IPS DF 4.7 (cell line): ENCODE measurements at regions not wholly inside any gene's neighbourhood (a gene's known extent, or its start where the extent isn't known, plus 50 kb on each side); places are given as distances from the start of the nearest gene placed in this dataset.

Experiments
- DNase-seq: peaks from one replicate; pipeline ENCODE4 v3.0.0-alpha.2; 2013; ENCODE audit warnings: low spot score; ENCODE audit errors: extremely low read depth

DNA sequence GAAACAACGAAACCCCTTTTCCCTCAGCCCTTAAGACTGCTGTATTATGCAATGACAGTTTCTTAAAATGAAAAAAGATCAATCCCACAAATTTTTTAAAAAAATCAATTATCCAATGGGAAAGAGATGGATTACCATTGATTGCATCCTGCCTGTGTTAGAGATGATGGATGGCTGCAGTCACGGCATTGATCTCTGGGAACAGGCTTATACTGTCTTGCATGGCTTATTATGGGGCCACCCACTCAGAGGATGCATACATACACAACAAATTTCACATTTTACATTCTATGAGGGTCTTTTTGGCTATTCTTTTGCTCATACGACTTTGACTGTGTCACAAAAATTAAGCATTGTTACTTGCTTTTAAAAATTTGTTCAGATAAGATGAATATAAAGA lies 724.3 kb downstream of the HDGFL1 start:
- no peak for DNase-seq

DNA sequence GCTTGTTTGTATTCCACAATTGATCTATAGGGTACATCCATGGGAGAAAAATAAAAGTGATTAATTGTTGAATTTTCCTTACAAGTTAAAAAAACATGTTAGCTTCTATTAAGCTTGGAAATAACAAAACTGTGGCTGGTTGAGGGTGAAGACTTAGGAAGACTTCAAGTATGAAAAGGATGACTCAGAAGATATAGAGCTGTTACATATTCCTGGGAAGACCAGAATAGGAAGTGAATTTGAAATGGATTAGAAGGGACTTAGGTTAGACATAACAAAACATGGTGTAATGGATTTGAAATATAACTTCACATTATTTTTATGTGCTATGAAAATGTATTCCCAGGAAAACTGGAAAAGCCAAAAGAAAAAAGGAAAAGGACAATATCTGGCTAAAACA lies 732.2 kb downstream of the HDGFL1 start:
- DNase-seq = no peak

DNA sequence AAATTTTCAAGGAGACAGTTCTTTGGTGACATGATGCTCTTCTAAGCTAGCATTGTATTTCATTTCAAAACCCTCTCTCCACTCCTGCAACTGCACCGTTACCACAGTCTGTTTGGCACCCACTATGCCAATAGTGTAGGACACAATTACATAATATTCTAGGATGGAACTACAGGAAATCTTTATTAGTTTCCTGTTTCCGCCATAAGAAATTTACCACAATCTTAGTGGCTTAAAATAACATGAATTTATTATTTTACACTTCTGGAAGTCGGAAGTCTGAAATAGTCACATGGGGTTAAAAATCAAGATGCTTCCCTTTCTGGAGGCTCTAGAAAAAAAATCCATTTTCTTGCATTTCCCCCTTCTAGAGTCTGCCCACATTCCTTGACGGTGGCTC lies 733.1 kb downstream of the HDGFL1 start:
- DNase-seq = no peak

DNA sequence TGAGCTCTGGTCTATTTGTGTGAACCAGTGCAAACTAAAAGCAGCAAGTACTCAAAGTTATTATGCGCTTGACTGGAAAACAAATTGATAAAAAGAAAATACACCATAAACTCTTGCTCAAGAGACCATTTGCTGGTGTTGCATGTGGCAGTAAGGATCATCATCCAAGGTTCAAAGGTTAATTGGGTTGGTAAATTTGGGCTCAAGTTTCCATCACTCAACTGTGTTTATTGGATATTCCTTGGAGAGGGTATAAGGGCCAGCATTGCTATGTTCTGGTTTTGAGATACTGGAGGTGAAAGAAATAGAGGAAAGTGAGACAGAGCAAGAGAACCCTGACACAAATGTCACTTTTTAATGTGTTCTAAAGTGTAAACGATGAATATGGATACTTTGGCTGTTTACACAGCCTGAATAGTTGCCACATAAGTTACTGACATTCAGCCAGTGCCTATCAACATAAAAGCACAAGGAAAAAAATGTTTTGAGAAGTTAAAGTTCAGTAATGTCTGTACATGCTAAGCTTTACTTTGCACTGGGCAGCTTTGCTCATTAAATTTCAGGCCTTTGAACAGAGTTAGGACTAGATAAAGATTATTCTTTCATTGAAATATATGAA lies 736.1 kb downstream of the HDGFL1 start:
- no peak for DNase-seq

DNA sequence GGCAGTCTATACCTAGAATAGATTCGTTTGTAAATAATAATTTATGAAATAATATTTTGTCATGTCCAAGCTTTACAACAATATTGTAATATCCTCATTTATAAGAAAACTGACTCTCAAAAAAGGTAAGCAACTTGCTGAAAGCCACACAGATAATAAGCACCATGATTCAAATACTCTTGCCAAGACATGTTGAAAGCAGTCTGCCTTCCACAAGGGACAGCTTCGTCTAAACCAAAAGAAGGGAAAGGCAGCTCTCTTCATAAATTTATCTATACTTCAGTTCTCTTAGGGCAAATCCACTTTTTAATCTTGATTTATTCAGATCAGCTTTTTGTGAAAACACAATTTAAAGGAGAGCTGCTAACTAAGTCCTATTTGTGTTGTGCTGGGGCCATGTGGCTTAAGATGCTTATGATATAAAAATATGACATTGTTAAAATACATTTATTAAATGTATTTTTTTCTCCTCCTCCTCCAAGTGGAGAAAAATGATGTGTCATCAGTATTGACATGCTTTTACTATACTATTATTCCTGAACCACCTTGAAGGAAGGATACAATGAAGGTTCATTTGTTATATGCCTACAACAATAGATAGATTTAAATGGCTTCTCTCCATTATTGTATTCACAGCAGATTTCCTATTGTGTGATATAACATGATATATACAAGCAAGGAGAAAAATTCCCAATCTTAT lies 737.0 kb downstream of the HDGFL1 start:
- DNase-seq = no peak

DNA sequence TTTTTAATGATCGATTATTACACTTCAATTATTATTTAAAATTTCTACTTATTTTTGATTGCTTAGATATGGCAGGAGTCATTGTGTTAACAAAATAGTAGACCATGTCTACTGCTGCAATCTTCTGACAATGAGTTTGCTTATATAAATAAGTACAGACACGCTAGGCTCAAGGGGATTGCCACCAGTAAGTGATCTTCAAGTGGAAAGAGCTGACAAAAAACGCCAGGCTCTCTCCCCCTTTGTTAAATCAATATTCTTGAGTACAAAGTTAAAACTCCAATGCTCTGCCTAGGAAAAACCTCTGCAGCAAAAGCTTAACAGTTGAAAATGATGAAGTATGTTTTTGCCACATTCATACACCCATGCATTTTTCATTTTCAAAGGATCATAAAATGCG lies 738.1 kb downstream of the HDGFL1 start:
- no peak for DNase-seq

DNA sequence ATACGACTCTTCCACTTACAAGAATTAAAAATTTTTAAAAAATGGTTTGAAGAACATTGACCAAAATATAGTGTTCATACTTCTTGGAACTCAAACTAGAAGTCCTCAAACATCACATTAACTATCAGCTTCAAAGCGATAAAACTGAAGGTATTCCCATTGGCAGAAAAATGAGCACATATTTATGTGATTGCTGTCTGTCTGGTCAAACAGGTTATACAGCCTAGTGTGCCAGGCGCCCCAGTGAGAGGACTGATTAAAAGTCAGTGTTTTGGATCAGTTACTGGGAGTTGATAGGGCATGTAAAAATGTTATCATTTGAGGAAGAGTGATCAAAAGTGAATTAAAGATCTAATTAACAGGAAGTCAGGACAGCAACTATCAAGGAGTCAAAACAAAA lies 738.8 kb downstream of the HDGFL1 start:
- no peak for DNase-seq

DNA sequence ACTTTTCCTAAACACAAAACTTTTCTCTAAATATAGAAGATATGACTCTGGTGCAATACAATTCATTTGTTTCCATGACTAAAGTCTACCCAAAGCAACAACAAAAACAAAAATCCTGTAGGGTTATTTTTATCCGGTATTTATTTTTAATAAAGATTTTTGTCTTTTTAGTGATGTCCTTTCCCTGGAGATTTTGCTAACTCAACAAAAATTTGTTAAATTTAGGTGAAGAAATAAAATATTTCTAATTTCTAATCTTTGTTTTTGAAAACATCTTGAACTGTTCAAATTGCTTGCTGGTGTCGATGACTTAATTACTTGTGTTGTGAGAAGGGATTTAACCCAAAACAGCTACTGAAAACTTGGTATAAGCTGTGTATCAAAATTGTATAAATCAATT lies 741.8 kb downstream of the HDGFL1 start:
- DNase-seq = no peak

DNA sequence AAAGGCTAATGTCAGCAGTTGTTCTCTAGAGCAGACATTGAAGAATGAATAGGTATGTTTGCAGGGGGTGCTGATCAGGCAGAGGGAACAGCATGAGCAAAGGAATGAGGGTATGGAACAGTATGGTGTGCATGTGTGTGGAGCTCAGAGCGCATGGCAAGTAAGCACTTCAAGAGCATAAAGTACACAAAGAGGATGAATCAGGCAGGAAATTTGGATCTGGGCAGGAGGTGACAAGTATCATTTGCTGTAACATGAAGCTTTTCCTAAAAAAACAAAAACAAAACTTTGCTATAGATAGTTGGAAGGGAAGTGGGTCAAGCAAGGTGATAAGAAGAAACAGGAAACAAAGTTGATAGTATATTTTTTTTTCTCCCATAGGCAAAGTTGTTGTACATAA lies 746.8 kb downstream of the HDGFL1 start:
- DNase-seq = no peak

DNA sequence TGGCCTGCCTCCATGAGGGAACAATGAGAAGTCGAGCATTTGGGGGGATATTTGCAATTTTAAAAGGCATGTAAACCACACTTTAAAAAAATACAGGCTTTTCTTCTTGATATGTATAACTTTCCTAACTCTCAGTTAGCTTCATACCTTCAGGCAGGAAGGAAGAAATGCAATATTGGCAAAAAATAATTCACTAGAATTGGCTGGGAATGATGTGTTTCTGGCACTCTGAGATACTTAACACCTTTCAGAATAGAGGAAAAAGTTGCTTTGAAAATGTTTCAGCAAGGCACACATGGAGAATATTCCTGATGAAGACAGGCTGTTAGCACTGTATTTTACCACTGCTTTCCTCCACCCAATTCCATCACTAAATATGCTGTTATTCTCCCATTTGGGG lies 747.6 kb downstream of the HDGFL1 start:
- no peak for DNase-seq

DNA sequence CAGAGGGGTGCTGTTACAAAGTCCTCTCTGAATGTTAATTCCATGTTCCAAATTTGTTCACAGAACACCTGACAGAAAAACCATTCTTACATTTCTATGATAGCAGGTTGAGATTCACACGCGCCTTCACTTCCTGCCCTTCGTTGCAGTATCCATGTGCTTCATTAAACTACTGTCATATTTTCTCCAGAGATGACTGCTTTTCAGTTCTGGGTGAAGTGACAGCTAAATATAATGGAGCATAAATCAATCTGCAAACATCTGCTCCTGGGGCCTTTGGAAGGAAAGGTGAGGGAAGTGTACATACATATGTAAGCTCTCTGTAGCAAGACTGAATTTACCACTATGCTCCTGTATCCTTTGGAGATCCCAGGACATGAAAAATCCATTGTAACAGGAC lies 750.2 kb downstream of the HDGFL1 start:
- DNase-seq = no peak

DNA sequence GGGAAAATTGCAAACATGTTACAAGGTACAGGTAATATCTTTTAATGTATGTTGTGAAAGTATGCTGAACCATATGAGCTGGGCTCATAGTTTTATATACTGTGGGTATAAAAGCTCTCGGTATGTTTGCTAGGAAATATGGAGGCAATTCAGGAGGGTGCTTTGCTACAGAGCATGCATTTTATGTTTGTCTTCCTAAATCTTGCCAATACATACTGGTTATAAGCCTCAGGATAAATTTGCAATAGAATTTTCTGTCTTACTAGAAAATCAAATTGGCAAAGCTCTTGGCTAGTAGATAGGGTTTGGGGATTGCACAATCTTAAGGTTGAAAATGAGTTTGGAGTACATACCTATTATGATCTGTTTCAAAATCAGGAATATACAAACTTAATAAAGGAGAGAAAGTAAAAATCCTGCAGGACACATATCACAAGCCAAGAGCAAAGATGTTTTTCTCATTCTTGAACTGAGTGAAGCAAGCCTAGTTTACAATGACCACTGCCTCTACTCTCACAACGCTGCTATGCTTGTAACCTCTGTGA lies 751.2 kb downstream of the HDGFL1 start:
- no peak for DNase-seq

DNA sequence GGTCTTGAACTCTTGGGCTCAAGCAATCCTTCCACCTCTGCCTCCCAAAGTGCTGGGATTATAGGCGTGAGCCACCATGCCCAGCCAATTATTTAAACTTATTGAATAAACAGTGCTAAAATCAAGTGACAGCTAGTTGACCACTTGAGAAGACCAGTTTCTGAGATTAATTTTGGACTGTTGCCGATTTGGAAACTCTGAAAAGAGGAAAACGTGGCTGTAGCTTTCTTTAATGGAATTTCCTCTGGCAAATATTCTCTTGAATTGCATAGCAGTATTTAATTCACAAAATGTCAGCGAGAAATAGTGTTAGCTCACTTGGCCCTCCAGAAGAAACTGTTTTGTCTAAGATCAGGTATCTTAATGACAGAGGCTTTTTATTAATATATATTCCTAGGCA lies 754.5 kb downstream of the HDGFL1 start:
- no peak for DNase-seq

DNA sequence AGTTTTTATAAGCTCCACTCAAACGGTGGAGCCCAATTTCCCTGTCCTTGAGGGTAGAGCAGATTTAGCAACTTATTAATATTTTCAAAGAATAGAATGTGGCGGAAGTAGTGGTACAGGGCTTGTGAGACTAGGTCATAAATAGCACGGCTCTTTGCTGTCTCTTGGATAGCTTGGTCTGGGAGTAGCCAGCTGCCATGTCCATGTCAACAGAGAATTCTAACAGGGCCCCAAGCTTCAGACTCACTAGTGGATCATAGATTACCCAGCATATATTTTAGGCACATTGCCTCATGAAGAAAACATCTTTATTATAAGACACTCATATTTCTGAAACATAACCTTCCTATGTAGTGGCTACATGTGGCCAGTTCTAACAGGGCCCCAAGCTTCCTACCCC lies 755.7 kb downstream of the HDGFL1 start:
- no peak for DNase-seq

DNA sequence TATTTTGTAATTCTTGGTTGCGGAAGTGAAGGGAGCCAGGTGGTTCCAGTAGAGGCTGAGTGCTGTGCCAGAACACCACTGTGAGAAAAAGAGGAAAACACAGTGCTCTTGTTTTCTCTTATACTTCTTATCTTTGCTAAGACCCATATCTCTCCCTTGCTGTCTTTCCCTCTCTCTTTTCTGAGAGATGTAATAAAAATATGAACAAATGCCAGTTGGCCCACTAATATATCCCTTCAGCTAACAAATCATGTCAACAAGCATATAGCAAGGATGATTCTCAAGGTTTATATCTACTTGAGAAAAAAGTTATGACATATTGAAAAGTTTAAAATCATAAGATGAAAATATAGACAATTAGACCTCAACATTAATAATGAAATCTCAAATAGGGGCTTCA lies 758.3 kb downstream of the HDGFL1 start:
- DNase-seq = no peak

DNA sequence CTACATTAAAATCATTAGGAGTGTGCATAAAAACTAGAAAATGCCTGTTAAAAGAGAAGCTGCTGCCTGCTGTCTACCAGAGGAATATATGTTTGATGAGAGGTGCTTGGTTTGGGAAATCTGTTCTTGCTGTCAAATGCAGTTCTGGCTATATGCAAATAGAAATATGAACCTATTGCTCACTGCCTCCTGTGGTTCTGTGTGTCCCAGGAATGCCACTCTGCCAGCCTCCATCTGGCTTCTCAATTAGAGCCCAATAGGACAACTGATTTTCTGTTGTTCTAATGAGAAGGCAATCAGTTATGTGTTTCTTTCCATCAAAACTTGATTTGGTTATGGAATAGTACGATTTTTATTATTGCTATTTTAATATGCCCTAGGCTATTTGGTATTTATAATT lies 759.7 kb downstream of the HDGFL1 start:
- DNase-seq = no peak

DNA sequence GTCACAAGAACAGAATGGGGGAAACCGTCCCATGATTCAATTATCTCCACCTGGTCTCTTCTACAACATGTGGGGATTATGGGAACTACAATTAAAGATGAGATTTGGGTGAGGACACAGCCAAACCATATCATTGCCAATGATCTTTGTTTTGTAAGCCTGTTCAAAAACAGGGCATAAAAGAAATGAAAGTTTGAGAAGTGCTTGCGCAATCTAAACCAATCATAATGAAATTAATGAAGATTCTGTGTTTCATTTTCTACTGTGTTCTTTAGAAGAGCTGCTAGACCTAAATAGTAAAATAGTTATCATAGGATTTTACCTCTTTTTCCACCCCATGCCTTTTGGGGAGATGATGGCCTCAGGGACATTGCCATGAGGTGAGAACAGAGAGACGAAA lies 761.3 kb downstream of the HDGFL1 start:
- no peak for DNase-seq

DNA sequence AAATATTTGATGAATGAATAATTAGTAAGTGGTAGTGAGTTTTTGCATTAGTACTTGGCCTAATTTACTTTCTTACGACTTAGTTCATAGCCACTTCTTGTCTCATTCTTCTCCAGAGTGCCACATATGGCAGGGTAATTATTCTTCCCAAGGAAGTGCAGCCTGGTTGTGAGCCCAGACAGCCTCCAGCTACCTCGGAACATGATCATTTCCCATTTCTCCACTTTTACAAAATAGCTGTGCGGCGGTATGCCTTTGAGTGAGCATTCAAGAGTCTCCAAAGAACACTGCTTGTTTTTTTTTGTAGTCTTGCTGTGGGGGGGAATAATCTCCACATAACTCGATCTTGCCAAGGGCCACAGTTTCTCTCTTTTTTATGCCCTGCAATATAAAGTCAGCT lies 765.0 kb downstream of the HDGFL1 start:
- no peak for DNase-seq

DNA sequence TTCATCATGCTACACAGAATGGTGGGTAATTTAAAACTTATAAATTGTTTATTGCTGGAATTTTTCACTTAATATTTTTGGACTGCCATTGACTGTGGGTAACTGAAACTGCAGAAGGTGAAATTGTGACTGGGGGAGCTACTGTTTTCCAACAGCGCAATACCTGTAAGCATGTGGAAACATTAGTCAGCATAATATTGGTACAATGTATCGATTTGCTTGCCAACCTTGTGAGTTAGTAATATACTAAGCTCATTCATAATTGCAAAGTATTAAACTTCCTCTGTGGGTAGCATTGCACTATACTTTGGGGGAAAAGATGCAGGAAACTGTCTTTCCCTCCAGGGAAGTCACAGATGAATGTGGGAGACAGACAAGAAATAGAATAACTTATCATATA lies 766.5 kb downstream of the HDGFL1 start:
- no peak for DNase-seq

DNA sequence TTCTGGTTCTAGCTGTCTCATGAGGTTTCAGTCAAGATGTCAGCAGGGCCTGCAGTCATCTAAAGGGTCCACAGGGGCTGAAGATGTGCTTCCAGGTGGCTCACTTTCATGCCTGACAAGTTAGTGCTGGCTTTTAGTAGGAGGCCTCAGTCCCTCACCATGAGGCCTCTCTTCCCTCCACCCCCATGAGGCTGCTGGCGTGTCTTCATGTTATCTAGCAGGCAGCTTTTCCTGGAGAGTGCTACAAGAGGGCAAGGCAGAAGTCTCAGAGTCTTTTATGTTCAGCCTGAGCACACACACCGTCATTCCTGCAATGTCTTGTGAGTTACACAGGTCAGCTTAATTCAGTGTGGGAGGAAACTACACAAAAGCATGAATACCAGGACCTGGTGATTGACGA lies 769.9 kb downstream of the HDGFL1 start:
- DNase-seq = no peak

DNA sequence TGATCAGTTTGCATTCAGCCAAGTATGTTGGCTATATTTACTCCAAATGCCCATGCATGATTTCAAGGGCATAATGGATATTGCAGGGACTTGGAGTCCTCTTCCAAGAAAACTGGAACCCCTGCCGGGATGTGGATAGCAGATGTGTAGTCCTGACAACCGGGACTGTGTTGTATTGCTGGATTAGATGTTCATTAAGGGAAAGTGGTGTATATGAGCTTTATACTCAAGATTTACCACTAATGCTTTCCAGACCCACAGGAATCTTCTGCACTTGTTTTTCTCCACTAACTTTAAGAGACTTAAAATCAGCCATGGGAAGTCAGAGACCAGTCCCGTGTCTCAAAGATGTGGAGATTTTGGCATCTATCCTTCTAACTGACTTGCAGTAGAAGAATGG lies 770.9 kb downstream of the HDGFL1 start:
- no peak for DNase-seq

DNA sequence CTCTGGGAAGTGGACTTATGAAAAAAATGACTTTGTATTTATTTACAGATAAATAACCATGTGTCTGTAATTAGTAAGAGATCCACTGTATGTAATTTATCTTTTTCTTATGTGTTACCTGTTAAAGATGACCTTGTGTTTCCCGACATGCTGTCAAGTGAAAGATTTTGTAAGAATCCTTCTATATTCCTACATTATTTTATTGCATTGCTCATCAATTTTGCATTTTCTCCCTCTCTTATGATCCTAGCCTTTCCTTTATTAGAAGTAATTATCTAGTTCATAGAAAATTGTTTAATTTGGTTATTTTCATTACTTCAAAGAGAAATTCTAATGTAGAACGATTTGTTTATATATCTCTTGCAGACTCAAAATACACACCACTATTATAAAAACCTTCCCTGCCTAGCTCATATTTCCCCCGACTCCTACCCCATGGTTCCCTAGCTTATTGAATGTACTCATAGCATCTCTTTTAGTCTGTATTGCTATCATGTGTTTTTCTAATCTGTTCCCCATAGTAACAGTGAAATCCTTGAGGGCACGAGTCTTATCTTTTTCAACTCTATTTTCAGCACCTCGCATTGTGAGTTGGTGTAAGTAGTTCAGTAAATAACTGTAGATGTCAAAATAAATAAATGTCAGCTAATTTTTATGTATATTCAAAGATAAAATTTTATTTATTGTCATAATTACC lies 774.4 kb downstream of the HDGFL1 start:
- no peak for DNase-seq

DNA sequence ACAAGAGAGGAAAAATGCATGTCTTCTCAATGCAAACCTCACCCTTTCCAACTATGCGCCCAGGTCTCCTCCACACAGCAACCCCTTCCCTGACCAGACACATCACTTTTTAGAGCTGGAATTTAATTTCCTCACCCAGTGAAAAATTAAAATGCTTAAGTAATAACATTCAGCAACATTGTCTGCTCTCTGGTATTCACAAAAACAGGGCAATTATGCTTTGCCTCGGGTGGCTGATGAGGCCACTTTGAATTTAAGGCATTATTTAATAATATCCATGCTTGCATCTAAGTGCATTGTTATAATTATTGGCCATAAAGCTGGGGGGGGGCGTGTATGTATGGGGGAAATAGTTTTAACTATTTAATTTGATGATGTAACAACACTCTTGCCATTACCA lies 777.8 kb upstream of the NRSN1 start:
- DNase-seq = no peak
